ENCODE measurements at regions not wholly inside any gene's neighbourhood (a gene's known extent, or its start where the extent isn't known, plus 50 kb on each side); places are given as distances from the start of the nearest gene placed in this dataset.

GRCh38 chr16:87196231-87196630, 121.0 kb downstream of the C16orf95 start:
- no peak overlapping the region for H3K27ac ChIP-seq (ENCODE audit: low read depth in 1 of 2, low read length in 2 of 2)
- DNase-seq (ENCODE audit: low spot score): no peak

GRCh38 chr16:87196661-87197060, 120.5 kb downstream of the C16orf95 start:
- Histone ChIP-seq H3K9ac (ENCODE audit: low read depth in 1 of 2, low read length in 2 of 2) (no peak overlapping the region), H3K4me3 (ENCODE audit: low read depth in 1 of 3, low read length in 3 of 3) (no peak overlapping the region), H3K36me3 (ENCODE audit: control insufficient read depth in 4 of 4, insufficient read depth in 3 of 4, low read depth in 1 of 4, low read length in 3 of 4) (no peaks in the 10 kb centered on the region), H3K27me3 (ENCODE audit: control insufficient read depth in 4 of 4, insufficient read depth in 4 of 4, low read length in 3 of 4) (no peaks in the 10 kb centered on the region), H3K9me3 (ENCODE audit: control insufficient read depth in 4 of 4, low read length in 3 of 4) (no peaks in the 10 kb centered on the region), H3K27ac (ENCODE audit: low read depth in 1 of 2, low read length in 2 of 2) (no peak overlapping the region), H3K4me1 (ENCODE audit: control insufficient read depth in 4 of 4, insufficient read depth in 4 of 4, low read length in 3 of 4) (no peaks in the 10 kb centered on the region)
- no peak for DNase-seq (ENCODE audit: low spot score)
- no peak for TF ChIP-seq TAF1 (conservative IDR thresholded peaks at IDR 0.05)
- TF ChIP-seq JUND (IDR thresholded peaks at IDR 0.05): no peak
- TF ChIP-seq, protein P1, sequence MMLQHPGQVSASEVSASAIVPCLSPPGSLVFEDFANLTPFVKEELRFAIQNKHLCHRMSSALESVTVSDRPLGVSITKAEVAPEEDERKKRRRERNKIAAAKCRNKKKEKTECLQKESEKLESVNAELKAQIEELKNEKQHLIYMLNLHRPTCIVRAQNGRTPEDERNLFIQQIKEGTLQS (IDR thresholded peaks at IDR 0.05): no peak
- TF ChIP-seq RXRA (IDR thresholded peaks at IDR 0.05): no peak
- no peak for TF ChIP-seq YY1 (IDR thresholded peaks at IDR 0.05)
- TF ChIP-seq RAD21 (IDR thresholded peaks at IDR 0.05): no peak
- no peak for TF ChIP-seq GABPA (IDR thresholded peaks at IDR 0.05 in 1 of 2, conservative IDR thresholded peaks at IDR 0.05 in 1 of 2)
- TF ChIP-seq CTCF (IDR thresholded peaks at IDR 0.05; ENCODE audit: low read depth, low read length, missing input control): no peak
- TF ChIP-seq FOXA1 (IDR thresholded peaks at IDR 0.05): no peak
- TF ChIP-seq HNF4A (conservative IDR thresholded peaks at IDR 0.05): no peak
- TF ChIP-seq, protein P2, sequence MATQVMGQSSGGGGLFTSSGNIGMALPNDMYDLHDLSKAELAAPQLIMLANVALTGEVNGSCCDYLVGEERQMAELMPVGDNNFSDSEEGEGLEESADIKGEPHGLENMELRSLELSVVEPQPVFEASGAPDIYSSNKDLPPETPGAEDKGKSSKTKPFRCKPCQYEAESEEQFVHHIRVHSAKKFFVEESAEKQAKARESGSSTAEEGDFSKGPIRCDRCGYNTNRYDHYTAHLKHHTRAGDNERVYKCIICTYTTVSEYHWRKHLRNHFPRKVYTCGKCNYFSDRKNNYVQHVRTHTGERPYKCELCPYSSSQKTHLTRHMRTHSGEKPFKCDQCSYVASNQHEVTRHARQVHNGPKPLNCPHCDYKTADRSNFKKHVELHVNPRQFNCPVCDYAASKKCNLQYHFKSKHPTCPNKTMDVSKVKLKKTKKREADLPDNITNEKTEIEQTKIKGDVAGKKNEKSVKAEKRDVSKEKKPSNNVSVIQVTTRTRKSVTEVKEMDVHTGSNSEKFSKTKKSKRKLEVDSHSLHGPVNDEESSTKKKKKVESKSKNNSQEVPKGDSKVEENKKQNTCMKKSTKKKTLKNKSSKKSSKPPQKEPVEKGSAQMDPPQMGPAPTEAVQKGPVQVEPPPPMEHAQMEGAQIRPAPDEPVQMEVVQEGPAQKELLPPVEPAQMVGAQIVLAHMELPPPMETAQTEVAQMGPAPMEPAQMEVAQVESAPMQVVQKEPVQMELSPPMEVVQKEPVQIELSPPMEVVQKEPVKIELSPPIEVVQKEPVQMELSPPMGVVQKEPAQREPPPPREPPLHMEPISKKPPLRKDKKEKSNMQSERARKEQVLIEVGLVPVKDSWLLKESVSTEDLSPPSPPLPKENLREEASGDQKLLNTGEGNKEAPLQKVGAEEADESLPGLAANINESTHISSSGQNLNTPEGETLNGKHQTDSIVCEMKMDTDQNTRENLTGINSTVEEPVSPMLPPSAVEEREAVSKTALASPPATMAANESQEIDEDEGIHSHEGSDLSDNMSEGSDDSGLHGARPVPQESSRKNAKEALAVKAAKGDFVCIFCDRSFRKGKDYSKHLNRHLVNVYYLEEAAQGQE (IDR thresholded peaks at IDR 0.05): no peak
- no peak for TF ChIP-seq FOXA2 (IDR thresholded peaks at IDR 0.05)
- TF ChIP-seq EGR1 (IDR thresholded peaks at IDR 0.05; ENCODE audit: low read depth in 2 of 2): no peak
- TF ChIP-seq, protein P3, sequence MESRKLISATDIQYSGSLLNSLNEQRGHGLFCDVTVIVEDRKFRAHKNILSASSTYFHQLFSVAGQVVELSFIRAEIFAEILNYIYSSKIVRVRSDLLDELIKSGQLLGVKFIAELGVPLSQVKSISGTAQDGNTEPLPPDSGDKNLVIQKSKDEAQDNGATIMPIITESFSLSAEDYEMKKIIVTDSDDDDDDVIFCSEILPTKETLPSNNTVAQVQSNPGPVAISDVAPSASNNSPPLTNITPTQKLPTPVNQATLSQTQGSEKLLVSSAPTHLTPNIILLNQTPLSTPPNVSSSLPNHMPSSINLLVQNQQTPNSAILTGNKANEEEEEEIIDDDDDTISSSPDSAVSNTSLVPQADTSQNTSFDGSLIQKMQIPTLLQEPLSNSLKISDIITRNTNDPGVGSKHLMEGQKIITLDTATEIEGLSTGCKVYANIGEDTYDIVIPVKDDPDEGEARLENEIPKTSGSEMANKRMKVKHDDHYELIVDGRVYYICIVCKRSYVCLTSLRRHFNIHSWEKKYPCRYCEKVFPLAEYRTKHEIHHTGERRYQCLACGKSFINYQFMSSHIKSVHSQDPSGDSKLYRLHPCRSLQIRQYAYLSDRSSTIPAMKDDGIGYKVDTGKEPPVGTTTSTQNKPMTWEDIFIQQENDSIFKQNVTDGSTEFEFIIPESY (IDR thresholded peaks at IDR 0.05): no peak
- TF ChIP-seq NR2F2 (IDR thresholded peaks at IDR 0.05): no peak
- no peak for TF ChIP-seq SP1 (IDR thresholded peaks at IDR 0.05)
- TF ChIP-seq, protein P4, sequence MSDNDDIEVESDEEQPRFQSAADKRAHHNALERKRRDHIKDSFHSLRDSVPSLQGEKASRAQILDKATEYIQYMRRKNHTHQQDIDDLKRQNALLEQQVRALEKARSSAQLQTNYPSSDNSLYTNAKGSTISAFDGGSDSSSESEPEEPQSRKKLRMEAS (IDR thresholded peaks at IDR 0.05): no peak
- no peak for TF ChIP-seq HNF4G (IDR thresholded peaks at IDR 0.05)
- WGBS: 91% methylated on average over 2 of the region's 2 CpGs

More at GRCh38 chr16:87196231-87196630, 121.0 kb downstream of the C16orf95 start:
- WGBS: 91% methylated on average over 11 of the region's 11 CpGs
- H3K4me3 ChIP-seq (ENCODE audit: low read depth in 1 of 3, low read length in 3 of 3): no peak overlapping the region
- H3K9me3 ChIP-seq (ENCODE audit: control insufficient read depth in 4 of 4, low read length in 3 of 4): no peaks in the 10 kb centered on the region
- H3K27me3 ChIP-seq (ENCODE audit: control insufficient read depth in 4 of 4, insufficient read depth in 4 of 4, low read length in 3 of 4): no peaks in the 10 kb centered on the region
- H3K9ac ChIP-seq (ENCODE audit: low read depth in 1 of 2, low read length in 2 of 2): no peak overlapping the region
- H3K4me1 ChIP-seq (ENCODE audit: control insufficient read depth in 4 of 4, insufficient read depth in 4 of 4, low read length in 3 of 4): no peaks in the 10 kb centered on the region
- TF ChIP-seq RAD21 (IDR thresholded peaks at IDR 0.05): no peak
- no peak for TF ChIP-seq HNF4G (IDR thresholded peaks at IDR 0.05)
- no peaks in the 10 kb centered on the region for H3K36me3 ChIP-seq (ENCODE audit: control insufficient read depth in 4 of 4, insufficient read depth in 3 of 4, low read depth in 1 of 4, low read length in 3 of 4)

Data from liver (tissue), 8 donors.